ENCODE measurements at regions not wholly inside any gene's neighbourhood (a gene's known extent, or its start where the extent isn't known, plus 50 kb on each side); places are given as distances from the start of the nearest gene placed in this dataset.

DNA sequence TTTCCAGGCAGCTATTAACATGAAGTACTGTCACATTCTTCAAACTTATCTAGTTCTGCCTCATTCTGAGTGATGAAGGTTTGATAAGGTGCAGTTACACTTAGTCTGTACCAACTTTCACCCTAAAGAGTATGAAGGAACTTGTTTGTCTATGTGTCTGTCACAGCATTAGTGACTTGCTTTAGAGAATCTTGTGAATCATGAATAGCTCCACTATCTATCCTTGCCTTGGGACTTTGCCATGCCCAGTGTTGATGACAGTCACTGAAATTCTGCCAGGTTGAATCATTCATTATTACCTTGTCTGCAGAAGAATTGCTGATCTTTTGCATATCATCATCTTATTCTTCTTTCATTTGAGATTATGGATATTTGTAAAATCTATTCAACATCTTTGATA is 50.9 kb upstream of the A1CF start:
- no peaks in the 10 kb centered on the region for H3K4me1 ChIP-seq
- no peak for DNase-seq
- H3K9me3 ChIP-seq (replicated peaks): no peaks in the 10 kb centered on the region
- H3K27ac ChIP-seq: no peak overlapping the region
- no peaks in the 10 kb centered on the region for H3K27me3 ChIP-seq
- H3K36me3 ChIP-seq: no peaks in the 10 kb centered on the region
- no peak overlapping the region for H3K4me3 ChIP-seq

- DNase-seq: peak in 1 of 2 experiments; percentile 33
- no peaks in the 10 kb centered on the region for H3K36me3 ChIP-seq
These were observed 51.9 kb upstream of the A1CF start for GRCh38 chr10:50937230-50937907.

DNA sequence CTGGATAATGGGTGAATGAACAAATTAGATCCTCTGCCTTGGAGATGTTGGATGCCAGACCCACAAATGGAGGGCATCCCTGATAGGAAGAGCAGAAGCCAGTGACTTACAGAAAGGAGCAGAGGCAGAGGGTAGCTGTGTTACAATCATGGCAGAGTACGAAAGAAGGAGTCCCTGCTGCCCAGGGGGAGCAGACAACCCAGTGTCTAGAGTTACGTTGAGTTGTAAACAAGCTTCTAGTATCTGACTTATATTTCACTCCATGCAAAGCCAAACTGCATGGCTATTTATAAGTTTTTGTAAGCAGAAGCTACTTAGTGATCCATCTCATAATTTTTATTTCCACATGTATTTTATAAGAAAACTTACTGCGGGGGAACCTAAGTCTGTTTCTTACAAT is 56.2 kb upstream of the A1CF start:
- DNase-seq: no peak
- Histone ChIP-seq H3K4me3 (no peak overlapping the region), H3K27me3 (no peaks in the 10 kb centered on the region), H3K4me1 (no peaks in the 10 kb centered on the region), H3K36me3 (no peaks in the 10 kb centered on the region), H3K9me3 (replicated peaks) (no peaks in the 10 kb centered on the region), H3K27ac (no peak overlapping the region)

More at GRCh38 chr10:50937230-50937907, 51.9 kb upstream of the A1CF start:
- Histone ChIP-seq H3K27me3 (no peaks in the 10 kb centered on the region), H3K9me3 (replicated peaks) (no peaks in the 10 kb centered on the region), H3K4me1 (no peaks in the 10 kb centered on the region), H3K27ac (no peak overlapping the region), H3K4me3 (no peak overlapping the region)

GRCh38 chr10:50946991-50947781 is 61.8 kb upstream of the A1CF start:
- H3K27ac ChIP-seq: no peak overlapping the region
- no peak for DNase-seq
- no peaks in the 10 kb centered on the region for H3K9me3 ChIP-seq (replicated peaks)
- no peaks in the 10 kb centered on the region for H3K36me3 ChIP-seq
- H3K4me1 ChIP-seq: no peaks in the 10 kb centered on the region
- no peak overlapping the region for H3K4me3 ChIP-seq
- no peaks in the 10 kb centered on the region for H3K27me3 ChIP-seq

DNA sequence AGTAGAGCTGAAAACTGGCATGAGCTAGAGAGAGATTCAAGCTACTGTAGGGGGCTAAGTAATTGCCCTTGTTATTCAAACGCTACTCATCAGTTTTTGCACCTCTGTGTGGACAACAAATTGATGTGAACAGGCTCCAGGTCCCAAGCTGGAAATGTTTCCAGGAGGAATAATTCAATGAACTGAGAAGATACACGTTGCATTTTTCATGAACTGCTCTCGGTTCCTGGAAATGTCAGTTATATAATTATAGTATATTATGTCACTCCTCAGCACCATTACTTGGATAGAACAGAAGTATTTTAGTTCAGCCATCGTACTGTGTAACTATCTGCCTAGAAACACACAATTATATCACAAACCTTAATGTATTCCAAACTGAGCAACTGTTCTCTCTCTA is 65.9 kb upstream of the A1CF start:
- no peaks in the 10 kb centered on the region for H3K27me3 ChIP-seq
- no peaks in the 10 kb centered on the region for H3K4me1 ChIP-seq
- no peak overlapping the region for H3K27ac ChIP-seq
- DNase-seq: no peak
- H3K4me3 ChIP-seq: no peak overlapping the region
- no peaks in the 10 kb centered on the region for H3K9me3 ChIP-seq (replicated peaks)
- no peaks in the 10 kb centered on the region for H3K36me3 ChIP-seq

DNA sequence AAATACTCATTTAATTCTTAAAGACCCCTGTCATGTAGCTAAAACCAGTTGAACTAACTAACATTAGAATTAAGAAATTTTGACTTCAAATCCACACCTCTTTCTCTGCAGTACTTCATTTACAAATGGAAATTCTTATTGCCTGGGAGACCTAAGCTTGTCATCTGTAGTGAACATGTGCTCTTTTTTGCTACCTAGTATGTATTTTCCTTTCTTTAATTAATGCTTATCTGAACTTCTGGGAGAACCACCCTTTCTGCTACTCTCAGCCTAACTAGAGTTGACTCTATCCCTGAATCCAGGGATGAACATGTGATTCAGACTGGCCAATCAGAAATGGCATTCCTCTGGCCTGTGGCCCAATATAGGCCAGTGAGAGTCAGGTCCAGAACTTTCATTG is 75.9 kb upstream of the A1CF start:
- Histone ChIP-seq H3K36me3 (no peaks in the 10 kb centered on the region), H3K27ac (no peak overlapping the region), H3K4me3 (no peak overlapping the region), H3K27me3 (no peaks in the 10 kb centered on the region), H3K9me3 (replicated peaks) (no peaks in the 10 kb centered on the region), H3K4me1 (no peaks in the 10 kb centered on the region)
- DNase-seq: no peak

DNA sequence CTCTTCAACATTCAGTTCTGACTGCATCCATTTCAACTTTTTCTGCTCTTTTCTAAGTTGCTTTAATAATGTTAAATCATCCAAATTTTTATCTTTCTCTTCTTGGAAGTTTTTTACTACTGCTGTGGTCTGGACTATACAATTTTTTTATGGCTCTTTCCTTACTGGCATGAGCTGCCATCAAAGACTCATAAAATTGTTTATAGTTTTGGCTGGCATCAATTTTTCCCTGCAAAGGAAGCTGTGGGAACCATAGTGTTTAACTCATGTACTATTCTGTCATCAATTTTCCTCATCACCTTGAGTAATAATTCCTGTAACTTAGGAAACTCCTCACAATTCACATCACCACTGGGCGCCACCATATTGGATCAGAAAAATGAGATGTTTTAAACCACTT is 77.6 kb upstream of the A1CF start:
- H3K9me3 ChIP-seq (replicated peaks): no peaks in the 10 kb centered on the region
- no peak overlapping the region for H3K27ac ChIP-seq
- H3K27me3 ChIP-seq: no peaks in the 10 kb centered on the region
- H3K4me3 ChIP-seq: no peak overlapping the region
- no peak for DNase-seq
- H3K4me1 ChIP-seq: no peaks in the 10 kb centered on the region
- H3K36me3 ChIP-seq: no peaks in the 10 kb centered on the region

DNA sequence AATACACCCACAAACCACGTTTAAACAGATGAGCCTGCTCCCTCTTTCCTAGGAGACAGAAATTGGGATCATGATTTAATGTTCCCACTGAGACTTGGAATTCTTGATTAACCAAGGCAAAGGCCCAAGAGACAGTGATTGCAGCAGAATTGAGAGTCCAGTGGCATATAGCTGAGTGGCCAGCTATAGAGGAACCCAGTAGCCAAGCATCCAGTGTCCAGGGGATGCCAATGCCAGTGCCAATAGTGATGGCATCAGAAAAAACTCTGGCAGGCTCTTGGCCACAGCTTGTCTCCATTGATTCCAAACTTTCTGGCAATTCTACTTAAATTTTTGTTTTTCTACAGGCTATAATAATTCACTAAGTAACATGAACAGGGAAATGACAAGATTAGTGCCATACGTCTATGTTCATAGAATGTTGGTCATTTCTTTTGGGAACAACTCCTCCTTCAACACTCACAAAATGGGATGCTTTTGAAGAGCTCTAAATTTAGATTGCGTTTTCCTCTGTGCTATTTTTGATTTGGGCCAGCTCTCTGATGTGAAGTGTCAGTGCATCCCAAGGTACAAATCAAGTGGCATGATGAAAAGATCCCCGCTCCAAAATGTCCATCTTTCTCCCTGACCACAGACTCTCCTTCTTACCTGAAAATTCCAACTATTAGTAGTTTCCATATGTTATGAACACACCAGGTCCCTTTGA is 83.1 kb upstream of the A1CF start:
- Histone ChIP-seq H3K36me3 (no peaks in the 10 kb centered on the region), H3K9me3 (replicated peaks) (no peaks in the 10 kb centered on the region), H3K4me3 (no peak overlapping the region), H3K27me3 (no peaks in the 10 kb centered on the region), H3K27ac (no peak overlapping the region), H3K4me1 (no peaks in the 10 kb centered on the region)
- DNase-seq: no peak

GRCh38 chr10:50972591-50972990 is 87.2 kb upstream of the A1CF start:
- Histone ChIP-seq H3K9me3 (replicated peaks) (no peaks in the 10 kb centered on the region), H3K27me3 (no peaks in the 10 kb centered on the region), H3K27ac (no peak overlapping the region), H3K4me1 (no peaks in the 10 kb centered on the region), H3K36me3 (no peaks in the 10 kb centered on the region), H3K4me3 (no peak overlapping the region)
- no peak for DNase-seq

DNA sequence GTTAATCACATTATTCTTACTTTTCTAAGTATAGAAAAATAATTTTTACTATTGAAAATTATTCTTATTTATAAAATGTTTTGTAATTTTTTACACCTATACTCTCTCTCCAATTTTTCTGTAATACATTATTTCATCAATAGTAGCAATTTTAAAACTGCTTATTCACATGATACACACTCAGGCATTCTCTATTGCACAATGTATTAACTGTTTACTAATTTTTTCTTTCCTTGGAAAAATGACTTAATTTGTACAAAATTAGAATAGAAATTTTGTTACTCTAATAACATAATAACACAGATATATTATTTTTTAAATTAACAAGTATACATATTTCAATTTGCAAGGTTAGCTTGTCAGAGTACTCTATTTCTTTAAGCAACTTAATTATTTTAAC is 92.9 kb upstream of the PRKG1 start:
- no peaks in the 10 kb centered on the region for H3K36me3 ChIP-seq
- H3K27ac ChIP-seq: no peak overlapping the region
- H3K9me3 ChIP-seq (replicated peaks): no peaks in the 10 kb centered on the region
- H3K27me3 ChIP-seq: no peaks in the 10 kb centered on the region
- no peak overlapping the region for H3K4me3 ChIP-seq
- DNase-seq: no peak
- no peaks in the 10 kb centered on the region for H3K4me1 ChIP-seq

- DNase-seq: no peak
- Histone ChIP-seq H3K27me3 (no peaks in the 10 kb centered on the region), H3K4me1 (no peaks in the 10 kb centered on the region), H3K27ac (no peak overlapping the region), H3K9me3 (replicated peaks) (no peaks in the 10 kb centered on the region), H3K4me3 (no peak overlapping the region), H3K36me3 (no peaks in the 10 kb centered on the region)
These were observed 92.4 kb upstream of the PRKG1 start for GRCh38 chr10:50981904-50982303.

DNA sequence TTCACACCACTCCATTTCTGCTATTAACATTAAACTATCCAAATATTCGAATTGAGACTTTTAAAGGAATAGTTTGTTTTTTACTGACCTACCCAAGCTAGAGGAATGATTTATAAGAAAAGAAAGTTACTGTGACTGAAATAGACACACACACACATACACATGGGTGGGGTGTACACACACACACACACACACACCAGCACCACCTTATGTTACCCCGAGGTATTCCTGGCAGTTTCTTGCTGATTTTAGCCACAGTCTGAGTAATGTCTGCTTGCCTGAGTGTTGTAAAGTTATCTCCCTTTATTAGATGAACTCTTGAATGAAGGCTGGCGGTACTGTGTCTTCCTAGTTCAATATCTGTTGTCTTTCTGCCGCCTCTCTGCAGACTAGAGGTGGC is 91.3 kb upstream of the PRKG1 start:
- Histone ChIP-seq H3K27me3 (no peaks in the 10 kb centered on the region), H3K36me3 (no peaks in the 10 kb centered on the region), H3K27ac (no peak overlapping the region), H3K4me3 (no peak overlapping the region), H3K4me1 (no peaks in the 10 kb centered on the region), H3K9me3 (replicated peaks) (no peaks in the 10 kb centered on the region)
- DNase-seq: no peak

DNA sequence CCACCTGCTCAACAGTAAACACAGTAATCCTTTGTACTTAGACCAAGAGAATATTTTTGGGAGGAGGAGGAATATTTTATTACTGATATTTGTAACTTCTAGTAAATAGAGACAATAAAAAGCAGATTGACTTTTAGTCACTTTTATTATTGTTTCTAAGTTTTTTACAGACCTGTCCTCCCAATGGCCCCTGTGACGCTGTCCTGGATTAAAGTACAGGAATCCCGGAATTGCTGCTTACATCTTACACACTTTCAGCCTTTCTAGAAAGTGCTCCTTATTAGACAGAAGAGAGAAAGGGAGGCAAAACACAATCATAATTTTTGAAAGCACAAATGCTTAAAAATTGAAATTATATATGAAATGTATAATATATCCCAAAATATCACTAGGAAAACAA is 86.4 kb upstream of the PRKG1 start:
- no peak overlapping the region for H3K4me3 ChIP-seq
- no peaks in the 10 kb centered on the region for H3K36me3 ChIP-seq
- no peak overlapping the region for H3K27ac ChIP-seq
- no peaks in the 10 kb centered on the region for H3K27me3 ChIP-seq
- H3K9me3 ChIP-seq (replicated peaks): no peaks in the 10 kb centered on the region
- no peaks in the 10 kb centered on the region; the same call in 1 of the 2 replicates for H3K4me1 ChIP-seq
- no peak for DNase-seq

GRCh38 chr10:50988792-50989191 is 85.5 kb upstream of the PRKG1 start:
- H3K27me3 ChIP-seq: no peaks in the 10 kb centered on the region
- H3K27ac ChIP-seq: no peak overlapping the region

More at GRCh38 chr10:50988792-50989191, 85.5 kb upstream of the PRKG1 start:
- no peak overlapping the region for H3K4me3 ChIP-seq
- peaks cover 2% of the 10 kb centered on the region; the same call in 1 of the 2 replicates for H3K4me1 ChIP-seq
- DNase-seq: peak in 1 of 2 experiments; percentile 30
- no peaks in the 10 kb centered on the region for H3K36me3 ChIP-seq
- H3K9me3 ChIP-seq (replicated peaks): no peaks in the 10 kb centered on the region

All from SJCRH30 (cell line).